ENCODE measurements at regions not wholly inside any gene's neighbourhood (a gene's known extent, or its start where the extent isn't known, plus 50 kb on each side); places are given as distances from the start of the nearest gene placed in this dataset.

DNA sequence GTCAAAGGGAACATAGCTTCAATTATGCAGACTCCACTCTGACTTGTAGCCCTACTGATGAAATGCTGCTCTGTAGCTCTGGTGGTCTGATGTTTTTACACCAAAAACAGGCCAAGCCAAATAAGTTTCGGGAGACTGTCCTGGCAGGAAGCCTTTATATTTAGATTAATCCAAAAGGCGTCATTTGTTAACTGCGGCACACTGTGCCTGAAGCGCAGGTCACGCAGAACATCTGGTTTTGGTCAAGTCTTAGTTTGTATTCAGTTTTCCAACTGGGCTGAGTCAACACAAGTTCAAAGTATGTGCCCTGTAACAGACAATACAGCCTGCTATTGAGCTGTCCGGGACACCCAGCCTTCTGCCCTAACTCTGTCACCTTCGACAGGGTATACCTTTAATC lies 154.6 kb upstream of the IPO5 start:
- H3K9me3 ChIP-seq, result peaks cover 0 to 11% (median 6%) of the 10 kb centered on the region in 3 donors
- TF ChIP-seq, protein P1, sequence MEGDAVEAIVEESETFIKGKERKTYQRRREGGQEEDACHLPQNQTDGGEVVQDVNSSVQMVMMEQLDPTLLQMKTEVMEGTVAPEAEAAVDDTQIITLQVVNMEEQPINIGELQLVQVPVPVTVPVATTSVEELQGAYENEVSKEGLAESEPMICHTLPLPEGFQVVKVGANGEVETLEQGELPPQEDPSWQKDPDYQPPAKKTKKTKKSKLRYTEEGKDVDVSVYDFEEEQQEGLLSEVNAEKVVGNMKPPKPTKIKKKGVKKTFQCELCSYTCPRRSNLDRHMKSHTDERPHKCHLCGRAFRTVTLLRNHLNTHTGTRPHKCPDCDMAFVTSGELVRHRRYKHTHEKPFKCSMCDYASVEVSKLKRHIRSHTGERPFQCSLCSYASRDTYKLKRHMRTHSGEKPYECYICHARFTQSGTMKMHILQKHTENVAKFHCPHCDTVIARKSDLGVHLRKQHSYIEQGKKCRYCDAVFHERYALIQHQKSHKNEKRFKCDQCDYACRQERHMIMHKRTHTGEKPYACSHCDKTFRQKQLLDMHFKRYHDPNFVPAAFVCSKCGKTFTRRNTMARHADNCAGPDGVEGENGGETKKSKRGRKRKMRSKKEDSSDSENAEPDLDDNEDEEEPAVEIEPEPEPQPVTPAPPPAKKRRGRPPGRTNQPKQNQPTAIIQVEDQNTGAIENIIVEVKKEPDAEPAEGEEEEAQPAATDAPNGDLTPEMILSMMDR (IDR thresholded peaks at IDR 0.05), result no peak
- peaks cover 0 to 3% (median 0%) of the 10 kb centered on the region in 3 donors for H3K36me3 ChIP-seq
- intact Hi-C loops (cut with DNase I; ENCODE audit: low total_unique reads), result no loop called here
- H3K4me3 ChIP-seq, result no peak overlapping the region
- no peak overlapping the region for H3K27ac ChIP-seq
- H3K4me1 ChIP-seq, result no peaks in the 10 kb centered on the region
- DNase-seq, result no peak
- no peaks in the 10 kb centered on the region for H3K27me3 ChIP-seq

DNA sequence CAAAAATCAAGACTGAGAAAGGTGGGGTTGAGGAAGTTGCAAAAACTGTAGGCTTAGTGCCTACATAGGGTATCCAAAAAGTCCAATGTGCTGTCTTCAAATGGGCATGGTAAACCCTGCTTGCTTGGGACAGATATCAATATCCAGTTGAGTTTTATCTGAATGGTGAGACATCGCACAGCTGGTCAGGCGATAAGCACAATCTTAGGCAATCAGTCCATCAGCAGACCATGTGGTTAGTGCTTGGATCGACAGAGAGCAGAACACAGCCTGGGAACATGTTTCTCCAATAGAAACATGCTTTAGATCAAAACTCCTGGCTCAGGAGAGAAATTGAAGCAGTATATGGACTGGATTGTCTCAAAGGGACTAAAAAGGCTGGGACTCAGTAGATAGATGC lies 151.3 kb upstream of the IPO5 start:
- Histone ChIP-seq H3K36me3 (no peaks in the 10 kb centered on the region), H3K4me3 (no peak overlapping the region), H3K9me3 (no peaks in the 10 kb centered on the region), H3K27ac (no peak overlapping the region), H3K27me3 (no peaks in the 10 kb centered on the region), H3K4me1 (no peaks in the 10 kb centered on the region)
- intact Hi-C loops (cut with DNase I; ENCODE audit: low total_unique reads), result loop anchor here (5.0 kb wide), 2 partner anchors 365 to 695 kb away; no protein-coding TSS in a partner anchor
- no peak for DNase-seq
- TF ChIP-seq, protein P1 (IDR thresholded peaks at IDR 0.05), result no peak

DNA sequence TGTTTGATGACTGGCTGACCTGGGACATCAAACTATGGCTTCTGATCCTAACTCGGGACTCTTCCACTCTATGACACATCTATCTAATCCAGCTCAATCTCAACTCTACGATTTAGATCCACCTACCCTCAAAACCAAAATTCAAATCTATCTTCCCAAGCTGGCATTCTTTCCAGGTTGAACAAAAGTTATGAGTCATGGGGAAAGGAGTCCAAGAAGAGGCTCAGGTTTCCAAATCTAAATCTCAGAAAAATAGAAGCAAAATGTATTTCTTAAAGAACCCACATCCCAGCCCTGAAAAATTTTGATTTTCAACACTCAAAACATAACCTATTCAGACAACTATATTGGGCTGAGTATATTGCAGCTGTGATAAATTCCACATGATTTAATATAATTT lies 143.9 kb upstream of the IPO5 start:
- intact Hi-C loops (cut with DNase I; ENCODE audit: low total_unique reads), result no loop called here
- no peak overlapping the region for H3K4me3 ChIP-seq
- H3K27me3 ChIP-seq, result no peaks in the 10 kb centered on the region
- H3K27ac ChIP-seq, result no peak overlapping the region
- H3K36me3 ChIP-seq, result no peaks in the 10 kb centered on the region
- DNase-seq, result no peak
- H3K4me1 ChIP-seq, result no peaks in the 10 kb centered on the region
- TF ChIP-seq, protein P1 (IDR thresholded peaks at IDR 0.05), result no peak
- H3K9me3 ChIP-seq, result no peaks in the 10 kb centered on the region

DNA sequence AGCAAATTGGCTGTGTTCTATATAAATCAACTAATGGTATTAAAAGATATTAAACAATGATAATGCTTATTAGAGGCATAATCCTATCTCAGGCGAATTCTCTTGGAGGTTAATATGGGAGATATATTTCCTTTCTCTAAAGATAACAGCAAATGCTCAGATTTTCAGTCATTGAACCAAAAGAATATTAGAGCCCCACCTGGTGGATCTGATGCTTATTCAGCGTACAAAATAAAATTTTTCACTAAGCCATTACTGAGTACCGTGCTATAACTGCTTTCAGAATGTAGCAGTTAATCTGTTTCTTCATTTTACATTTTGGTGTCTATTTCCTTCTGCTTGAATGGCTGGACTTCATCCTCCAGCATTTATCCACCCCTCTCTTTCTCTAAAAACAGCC lies 143.3 kb upstream of the IPO5 start:
- no peaks in the 10 kb centered on the region for H3K4me1 ChIP-seq
- no peak overlapping the region for H3K4me3 ChIP-seq
- TF ChIP-seq, protein P1 (IDR thresholded peaks at IDR 0.05), result peak; percentile 48 to 55
- H3K36me3 ChIP-seq, result no peaks in the 10 kb centered on the region
- no peaks in the 10 kb centered on the region for H3K9me3 ChIP-seq
- intact Hi-C loops (cut with DNase I; ENCODE audit: low total_unique reads), result no loop called here
- no peak for DNase-seq
- H3K27ac ChIP-seq, result no peak overlapping the region
- no peaks in the 10 kb centered on the region for H3K27me3 ChIP-seq

DNA sequence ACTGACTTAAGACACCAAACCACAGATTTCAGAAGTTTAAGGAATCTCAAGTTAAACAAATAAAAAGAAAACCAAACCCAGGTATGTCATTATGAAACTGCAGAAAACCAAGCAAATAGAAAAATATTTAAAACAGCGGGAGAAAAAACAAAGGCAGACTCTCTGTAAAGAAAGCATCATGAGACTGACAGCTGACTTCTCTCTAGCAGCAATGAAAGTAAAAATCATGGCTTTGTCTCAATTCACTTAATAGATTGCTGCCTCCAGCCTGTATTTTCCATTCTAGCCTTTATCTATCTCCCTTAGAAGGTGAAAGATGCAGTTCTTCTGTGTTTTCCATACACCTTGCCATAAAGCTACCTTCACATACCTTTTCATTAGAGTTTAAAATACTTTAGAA lies 131.1 kb upstream of the IPO5 start:
- H3K4me3 ChIP-seq, result no peak overlapping the region
- TF ChIP-seq, protein P1 (IDR thresholded peaks at IDR 0.05), result no peak
- no peak for DNase-seq
- H3K36me3 ChIP-seq, result no peaks in the 10 kb centered on the region
- no peaks in the 10 kb centered on the region for H3K9me3 ChIP-seq
- no peaks in the 10 kb centered on the region for H3K4me1 ChIP-seq
- intact Hi-C loops (cut with DNase I; ENCODE audit: low total_unique reads), result no loop called here
- no peaks in the 10 kb centered on the region for H3K27me3 ChIP-seq
- H3K27ac ChIP-seq, result no peak overlapping the region

DNA sequence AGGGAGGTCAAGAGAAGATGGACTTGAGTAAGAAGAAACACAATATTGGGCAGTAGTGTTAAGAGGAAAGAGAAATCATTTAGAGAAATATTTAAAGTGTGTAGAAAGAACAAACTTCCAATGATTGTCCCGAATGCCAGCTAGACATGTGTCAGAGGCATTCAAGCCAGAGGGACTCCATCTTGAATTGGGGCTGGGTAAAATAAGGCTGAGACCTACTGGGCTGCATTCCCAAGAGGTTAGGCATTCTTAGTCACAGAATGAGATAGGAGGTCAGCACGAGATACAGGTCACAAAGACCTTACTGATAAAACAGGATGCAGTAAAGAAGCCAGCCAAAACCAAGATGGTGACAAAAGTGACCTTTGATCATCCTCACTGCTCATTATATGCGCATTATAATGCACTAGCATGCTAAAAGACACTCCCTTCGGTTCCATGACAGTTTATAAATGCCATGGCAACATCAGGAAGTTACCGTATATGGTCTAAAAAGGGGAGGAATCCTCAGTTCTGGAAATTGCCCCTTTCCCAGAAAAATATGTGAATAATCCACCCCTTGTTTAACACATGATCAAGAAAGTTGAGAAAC lies 127.0 kb upstream of the IPO5 start:
- no peaks in the 10 kb centered on the region for H3K4me1 ChIP-seq
- intact Hi-C loops (cut with DNase I; ENCODE audit: low total_unique reads), result no loop called here
- H3K27me3 ChIP-seq, result no peaks in the 10 kb centered on the region
- DNase-seq, result no peak
- TF ChIP-seq, protein P1 (IDR thresholded peaks at IDR 0.05), result no peak
- no peaks in the 10 kb centered on the region for H3K36me3 ChIP-seq
- H3K9me3 ChIP-seq, result no peaks in the 10 kb centered on the region
- H3K4me3 ChIP-seq, result no peak overlapping the region
- H3K27ac ChIP-seq, result no peak overlapping the region
